Activated naive CD8-positive, alpha-beta T cell (primary cell): ENCODE measurements at regions not wholly inside any gene's neighbourhood (a gene's known extent, or its start where the extent isn't known, plus 50 kb on each side); places are given as distances from the start of the nearest gene placed in this dataset.
"Not testable (repeated sequence)": the region's sequence is repeated elsewhere in the genome, so short reads cannot be mapped to it uniquely, and the experiment has no call there.

Source experiments
- H3K27ac Mint-ChIP-seq: one replicate; pipeline ENCODE4 v1.8.0; 2021; ENCODE audit warnings: mixed read lengths
- H3K27me3 Mint-ChIP-seq: one replicate; pipeline ENCODE4 v1.8.0; 2021; ENCODE audit warnings: mixed read lengths
- H3K36me3 Mint-ChIP-seq: one replicate; pipeline ENCODE4 v1.8.0; 2021; ENCODE audit warnings: mixed read lengths
- H3K4me1 Mint-ChIP-seq: one replicate; pipeline ENCODE4 v1.8.0; 2021; ENCODE audit warnings: low read depth, mixed read lengths
- H3K4me3 Mint-ChIP-seq: one replicate; pipeline ENCODE4 v1.8.0; 2021; ENCODE audit warnings: mild to moderate bottlenecking, mixed read lengths
- H3K9me3 Mint-ChIP-seq: one replicate; pipeline ENCODE4 v1.8.0; 2021; ENCODE audit warnings: low read depth, mixed read lengths

DNA sequence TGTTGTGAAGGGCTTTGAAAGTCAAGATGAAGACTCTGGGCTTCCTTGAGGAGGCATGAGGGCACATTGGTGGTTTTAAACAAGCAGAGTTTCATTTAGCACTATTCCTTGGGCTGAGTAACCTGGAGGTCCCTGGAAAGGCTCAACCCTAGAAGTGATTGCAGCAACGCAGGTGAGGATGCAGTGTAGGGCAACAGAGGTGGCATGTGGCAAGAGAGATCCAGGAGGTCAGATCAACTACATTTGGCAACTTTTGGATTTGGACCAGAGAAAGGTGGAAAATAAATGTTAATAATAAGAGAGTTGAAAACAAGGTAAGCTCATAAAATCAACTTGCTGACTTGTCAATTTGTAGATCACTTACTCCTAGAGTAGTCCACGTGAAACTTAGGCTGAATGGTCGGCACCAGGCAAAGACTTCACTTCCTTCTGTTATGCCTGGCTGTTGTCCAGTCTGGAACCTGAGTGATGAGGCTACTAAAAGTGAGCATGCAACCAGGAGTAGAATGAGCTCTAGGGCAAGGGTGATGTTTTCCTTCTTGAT lies 414.6 kb upstream of the ZMIZ1 start:
- Mint-ChIP-seq H3K4me3 (no peak overlapping the region), H3K36me3 (no peaks in the 10 kb centered on the region), H3K27ac (no peak overlapping the region), H3K27me3 (peaks cover 6% of the 10 kb centered on the region), H3K4me1 (no peaks in the 10 kb centered on the region), H3K9me3 (no peaks in the 10 kb centered on the region)

- Mint-ChIP-seq H3K9me3 (no peaks in the 10 kb centered on the region), H3K36me3 (no peaks in the 10 kb centered on the region), H3K4me3 (no peak overlapping the region), H3K27ac (no peak overlapping the region), H3K4me1 (no peaks in the 10 kb centered on the region), H3K27me3 (peaks cover 7% of the 10 kb centered on the region)
These were observed 412.8 kb upstream of the ZMIZ1 start for GRCh38 chr10:78655979-78656378.

- H3K4me1 Mint-ChIP-seq: no peaks in the 10 kb centered on the region
- no peaks in the 10 kb centered on the region for H3K9me3 Mint-ChIP-seq
- no peak overlapping the region for H3K4me3 Mint-ChIP-seq
- H3K36me3 Mint-ChIP-seq: no peaks in the 10 kb centered on the region
- H3K27ac Mint-ChIP-seq: no peak overlapping the region
- H3K27me3 Mint-ChIP-seq: peaks cover 8% of the 10 kb centered on the region
These were observed 412.2 kb upstream of the ZMIZ1 start for GRCh38 chr10:78656417-78657162.

DNA sequence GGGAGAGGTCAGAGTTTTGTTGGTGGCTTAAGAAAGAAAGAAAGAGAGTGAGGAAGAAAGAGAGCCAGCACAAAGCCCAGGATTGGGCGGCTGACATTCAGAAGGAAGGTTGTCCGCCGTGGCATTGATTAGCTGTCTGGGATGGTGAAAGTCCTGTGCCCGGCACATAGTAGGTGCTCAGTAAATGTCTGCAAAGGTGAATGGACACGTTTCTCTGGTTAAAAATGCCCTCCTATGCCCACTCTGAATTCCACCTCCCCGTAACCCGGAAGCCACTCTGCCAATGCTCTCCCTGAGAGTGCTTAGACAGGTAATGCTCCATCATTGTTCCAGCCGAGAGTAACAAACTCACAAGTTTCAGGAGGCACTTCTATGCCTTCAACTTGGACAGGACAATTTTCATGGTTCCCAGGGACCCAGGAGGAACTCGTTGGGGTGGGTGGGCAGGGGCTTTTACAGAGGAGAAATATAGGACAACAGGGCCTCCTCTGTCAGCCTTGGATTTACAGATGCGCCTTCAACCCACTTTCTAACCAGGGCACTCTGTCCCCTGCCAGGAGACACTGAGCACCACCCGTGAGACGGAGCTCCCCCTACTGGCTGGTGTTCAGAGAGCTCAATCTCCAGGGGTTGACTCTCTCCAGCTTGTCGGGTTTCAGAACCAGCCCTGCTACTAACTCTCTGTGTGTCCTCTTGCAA lies 411.5 kb upstream of the ZMIZ1 start:
- Mint-ChIP-seq H3K4me1 (no peaks in the 10 kb centered on the region), H3K36me3 (no peaks in the 10 kb centered on the region), H3K4me3 (no peak overlapping the region), H3K27ac (no peak overlapping the region), H3K9me3 (no peaks in the 10 kb centered on the region), H3K27me3 (peaks cover 4% of the 10 kb centered on the region)

- Mint-ChIP-seq H3K36me3 (no peaks in the 10 kb centered on the region), H3K9me3 (no peaks in the 10 kb centered on the region), H3K4me3 (no peak overlapping the region), H3K27me3 (peaks cover 4% of the 10 kb centered on the region), H3K4me1 (no peaks in the 10 kb centered on the region), H3K27ac (no peak overlapping the region)
These were observed 411.0 kb upstream of the ZMIZ1 start for GRCh38 chr10:78657862-78658165.

DNA sequence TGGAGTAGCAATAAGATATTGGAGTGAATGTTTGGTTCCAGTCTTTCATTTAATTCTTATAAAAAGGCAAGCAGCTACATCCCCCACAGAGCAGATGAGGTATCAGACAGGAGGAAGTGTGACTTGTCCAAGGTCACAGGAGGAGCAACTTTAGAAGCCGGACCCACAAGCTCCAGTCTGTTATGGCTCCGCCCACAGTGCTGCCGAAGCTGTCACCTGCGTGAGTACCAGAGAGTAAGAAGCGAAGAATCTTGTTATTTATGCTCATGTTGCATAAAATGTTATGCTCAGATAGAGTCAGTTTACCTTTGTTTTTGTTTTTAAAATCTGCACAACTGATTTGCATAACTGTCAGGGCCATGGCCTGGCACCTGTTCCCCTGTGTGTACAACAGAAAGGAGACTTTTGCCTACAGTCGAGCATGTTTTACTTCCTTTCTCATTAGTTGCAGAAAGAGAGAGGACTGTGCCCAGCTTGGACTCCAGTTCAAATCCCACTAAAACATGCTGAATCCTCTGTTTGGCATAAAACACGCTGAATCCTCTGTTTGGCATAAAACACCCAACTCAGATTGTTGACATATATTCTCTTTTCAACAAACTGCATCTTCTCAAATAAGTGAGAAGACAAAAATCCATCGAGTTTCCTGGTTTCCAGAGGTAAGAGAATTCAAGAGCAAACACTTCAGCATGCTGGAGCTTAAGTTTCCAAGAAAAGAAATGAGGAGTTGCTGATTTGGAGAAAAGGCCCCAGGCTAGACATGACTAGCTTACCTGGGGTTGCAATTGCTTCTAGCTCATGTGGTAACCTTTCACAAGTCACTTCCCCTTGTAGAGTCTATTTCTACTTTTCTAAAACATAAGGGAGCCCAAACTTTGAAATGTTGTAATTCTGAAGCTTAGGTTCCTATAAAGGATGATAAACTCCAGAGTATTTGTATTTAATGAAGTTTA lies 409.8 kb upstream of the ZMIZ1 start:
- no peak overlapping the region for H3K4me3 Mint-ChIP-seq
- peaks cover 7% of the 10 kb centered on the region for H3K27me3 Mint-ChIP-seq
- no peaks in the 10 kb centered on the region for H3K9me3 Mint-ChIP-seq

GRCh38 chr10:78659598-78659967 lies 409.2 kb upstream of the ZMIZ1 start:
- H3K9me3 Mint-ChIP-seq: no peaks in the 10 kb centered on the region
- H3K4me1 Mint-ChIP-seq: no peaks in the 10 kb centered on the region
- H3K27me3 Mint-ChIP-seq: peaks cover 9% of the 10 kb centered on the region
- no peak overlapping the region for H3K27ac Mint-ChIP-seq
- no peak overlapping the region for H3K4me3 Mint-ChIP-seq
- H3K36me3 Mint-ChIP-seq: peaks cover 3% of the 10 kb centered on the region

More for the DNA sequence above, 409.8 kb upstream of the ZMIZ1 start:
- peaks cover 3% of the 10 kb centered on the region for H3K36me3 Mint-ChIP-seq
- H3K4me1 Mint-ChIP-seq: no peaks in the 10 kb centered on the region
- H3K27ac Mint-ChIP-seq: no peak overlapping the region

GRCh38 chr10:78660446-78661106 lies 408.2 kb upstream of the ZMIZ1 start:
- peaks cover 3% of the 10 kb centered on the region for H3K36me3 Mint-ChIP-seq
- no peak overlapping the region for H3K27ac Mint-ChIP-seq
- H3K27me3 Mint-ChIP-seq: peaks cover 9% of the 10 kb centered on the region
- H3K4me3 Mint-ChIP-seq: no peak overlapping the region
- no peaks in the 10 kb centered on the region for H3K4me1 Mint-ChIP-seq
- H3K9me3 Mint-ChIP-seq: no peaks in the 10 kb centered on the region

GRCh38 chr10:78663721-78664120 lies 405.0 kb upstream of the ZMIZ1 start:
- Mint-ChIP-seq H3K27me3 (peaks cover 9% of the 10 kb centered on the region), H3K4me1 (no peaks in the 10 kb centered on the region), H3K4me3 (no peak overlapping the region), H3K36me3 (peaks cover 3% of the 10 kb centered on the region), H3K9me3 (no peaks in the 10 kb centered on the region), H3K27ac (no peak overlapping the region)

GRCh38 chr10:78664929-78665553 lies 403.7 kb upstream of the ZMIZ1 start:
- Mint-ChIP-seq H3K9me3 (no peaks in the 10 kb centered on the region), H3K4me1 (no peaks in the 10 kb centered on the region), H3K27me3 (peaks cover 9% of the 10 kb centered on the region), H3K4me3 (no peak overlapping the region), H3K36me3 (peaks cover 3% of the 10 kb centered on the region), H3K27ac (no peak overlapping the region)

DNA sequence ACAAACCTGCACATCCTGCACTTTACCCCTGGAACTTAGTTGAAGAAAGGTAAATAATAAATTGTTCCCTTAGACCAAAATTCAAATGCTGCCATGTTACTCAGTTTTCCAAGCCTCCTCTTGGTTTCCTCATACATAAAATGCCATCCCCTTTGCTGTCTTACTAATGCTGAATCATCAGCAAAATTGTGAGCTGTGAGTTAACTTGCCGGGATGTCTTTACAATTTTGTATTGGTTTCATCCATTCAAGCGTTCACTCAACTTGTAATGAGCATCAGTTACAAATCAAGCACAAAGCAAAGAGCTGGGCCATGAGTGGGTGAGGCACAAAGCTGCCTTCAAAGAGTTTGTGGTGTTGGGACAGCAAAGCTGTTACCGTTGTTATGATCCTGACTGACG lies 395.8 kb upstream of the ZMIZ1 start:
- Mint-ChIP-seq H3K27ac (no peak overlapping the region), H3K27me3 (no peaks in the 10 kb centered on the region), H3K36me3 (no peaks in the 10 kb centered on the region), H3K4me3 (no peak overlapping the region), H3K4me1 (no peaks in the 10 kb centered on the region), H3K9me3 (no peaks in the 10 kb centered on the region)

DNA sequence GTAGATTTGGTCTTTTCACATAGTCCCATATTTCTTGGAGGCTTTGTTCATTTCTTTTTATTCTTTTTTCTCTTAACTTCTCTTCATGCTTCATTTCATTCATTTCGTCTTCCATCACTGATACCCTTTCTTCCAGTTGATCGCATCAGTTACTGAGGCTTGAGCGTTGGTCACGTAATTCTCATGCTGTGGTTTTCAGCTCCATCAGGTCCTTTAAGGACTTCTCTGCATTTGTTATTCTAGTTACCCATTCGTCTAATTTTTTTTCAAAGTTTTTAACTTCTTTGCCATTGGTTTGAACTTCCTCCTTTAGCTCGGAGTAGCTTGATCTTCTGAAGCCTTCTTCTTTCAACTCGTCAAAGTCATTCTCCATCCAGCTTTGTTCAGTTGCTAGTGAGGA lies 387.6 kb upstream of the ZMIZ1 start:
- not testable (repeated sequence) for H3K27ac Mint-ChIP-seq, H3K9me3 Mint-ChIP-seq, H3K36me3 Mint-ChIP-seq, H3K4me3 Mint-ChIP-seq, H3K4me1 Mint-ChIP-seq, H3K27me3 Mint-ChIP-seq

DNA sequence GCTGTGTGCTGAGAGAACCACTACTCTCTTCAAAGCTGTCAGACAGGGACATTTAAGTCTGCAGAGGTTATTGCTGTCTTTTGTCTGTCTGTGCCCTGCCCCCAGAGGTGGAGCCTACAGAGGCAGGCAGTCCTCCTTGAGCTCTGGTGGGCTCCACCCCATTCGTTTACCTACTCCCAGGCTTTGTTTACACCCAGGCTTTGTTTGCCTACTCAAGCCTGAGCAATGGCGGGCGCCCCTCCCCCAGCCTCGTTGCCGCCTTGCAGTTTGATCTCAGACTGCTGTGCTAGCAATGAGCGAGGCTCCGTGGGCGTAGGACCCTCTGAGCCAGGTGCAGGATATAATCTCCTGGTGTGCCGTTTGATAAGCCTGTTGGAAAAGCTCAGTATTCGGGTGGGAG lies 386.8 kb upstream of the ZMIZ1 start:
- H3K27ac Mint-ChIP-seq, H3K36me3 Mint-ChIP-seq, H3K4me1 Mint-ChIP-seq, H3K9me3 Mint-ChIP-seq, H3K27me3 Mint-ChIP-seq, H3K4me3 Mint-ChIP-seq: not testable (repeated sequence)

GRCh38 chr10:78684947-78685346 lies 383.8 kb upstream of the ZMIZ1 start:
- H3K4me1 Mint-ChIP-seq: no peaks in the 10 kb centered on the region

More at GRCh38 chr10:78684947-78685346, 383.8 kb upstream of the ZMIZ1 start:
- Mint-ChIP-seq H3K4me3 (no peak overlapping the region), H3K9me3 (no peaks in the 10 kb centered on the region), H3K36me3 (peaks cover 5% of the 10 kb centered on the region), H3K27me3 (peaks cover 9% of the 10 kb centered on the region), H3K27ac (no peak overlapping the region)
